Transverse colon (tissue), 4 donors: ENCODE measurements at regions not wholly inside any gene's neighbourhood (a gene's known extent, or its start where the extent isn't known, plus 50 kb on each side); places are given as distances from the start of the nearest gene placed in this dataset.

ENCODE experiments used
- CTCF ChIP-seq, 5 experiments: fragments of 200-600 bp in 3 of 5; fragments of 450-650 bp in 2 of 5; sonication (generic) in 3 of 5; IDR thresholded peaks; 1 replicate in 2 of 5; 2 replicates in 3 of 5; pipeline ENCODE4 v1.5.1; 2016 to 2017; ENCODE audit warnings: antibody characterized with exemption in 5 of 5, inconsistent platforms in 3 of 5, mild to moderate bottlenecking in 2 of 5, moderate library complexity in 1 of 5
- EP300 ChIP-seq: sonication (generic); formaldehyde crosslinking; IDR thresholded peaks from one replicate; pipeline ENCODE4 v1.6.1; 2017; ENCODE audit warnings: antibody characterized with exemption, low read depth
- POLR2AphosphoS5 ChIP-seq, 3 donors: sonication (generic); formaldehyde crosslinking; IDR thresholded peaks; one replicate each; pipeline ENCODE4 v1.6.1; 2016; ENCODE audit warnings: antibody characterized with exemption in 3 of 3

- TF ChIP-seq CTCF (IDR thresholded peaks at IDR 0.05) = no peak
- TF ChIP-seq POLR2AphosphoS5 (IDR thresholded peaks at IDR 0.05) = no peak
- TF ChIP-seq EP300 = no peak
Measured at GRCh38 chr1:172885971-172886370, 164.8 kb downstream of the TNFSF18 start.
